Panc1 (cell line): ENCODE measurements at regions not wholly inside any gene's neighbourhood (a gene's known extent, or its start where the extent isn't known, plus 50 kb on each side); places are given as distances from the start of the nearest gene placed in this dataset.

Source experiments
- ATAC-seq: fragments of 200-7000 bp; cut with Tn5 transposase; 2 replicates; pipeline ENCODE4 v1.9.1; 2020; ENCODE audit warnings: mild to moderate bottlenecking, moderate library complexity
- BruUV-seq: library from RNA; stranded (reverse); fragments of 400-500 nt; replicated peaks from 2 replicates; lab custom pipeline; 2021; lab: Mats Ljungman, UMichigan
- CTCF ChIA-PET: fragments of 300-600 bp; sonication (Branson Sonifier 250); formaldehyde crosslinking; loops from one replicate; lab custom pipeline; 2022; ENCODE audit warnings: antibody characterized with exemption; lab: Charles Lee
- POLR2A ChIA-PET: fragments of 300-600 bp; sonication (Branson Sonifier 250); formaldehyde crosslinking; loops from one replicate; lab custom pipeline; 2022; ENCODE audit warnings: antibody characterized with exemption; lab: Charles Lee
- DNase-seq: peaks from one replicate; pipeline ENCODE4 v3.0.0-alpha.2; 2010; ENCODE audit warnings: low read depth, low spot score
- H3K27ac ChIP-seq: 2 replicates; pipeline ENCODE4 v1.5.1; 2011; ENCODE audit warnings: mild to moderate bottlenecking, low read length, inconsistent platforms
- H3K27me3 ChIP-seq: fragments of 200-500 bp; sonication (Bioruptor generic); 2 replicates; pipeline ENCODE4 v1.6.0; 2014; ENCODE audit warnings: low read length, inconsistent platforms; ENCODE audit not compliant: control insufficient read depth, insufficient read depth
- H3K36me3 ChIP-seq: fragments of 200-500 bp; sonication (Bioruptor generic); 2 replicates; pipeline ENCODE4 v1.5.1; 2014; ENCODE audit warnings: inconsistent platforms, mild to moderate bottlenecking, low read length, moderate library complexity; ENCODE audit not compliant: control insufficient read depth, insufficient read depth
- H3K4me1 ChIP-seq: 2 replicates; pipeline ENCODE4 v1.5.1; 2011; ENCODE audit warnings: inconsistent platforms, mild to moderate bottlenecking, low read length, moderate library complexity; ENCODE audit not compliant: control insufficient read depth, insufficient read depth
- H3K4me3 ChIP-seq, 2 experiments: 2 replicates each; pipeline ENCODE4 v1.5.1; 2011 to 2012; ENCODE audit warnings: low read depth in 2 of 2, low read length in 2 of 2, mild to moderate bottlenecking in 2 of 2, inconsistent platforms in 1 of 2, moderate library complexity in 1 of 2
- H3K9me3 ChIP-seq: fragments of 200-500 bp; sonication (Bioruptor generic); 2 replicates; pipeline ENCODE4 v1.5.1; 2014; ENCODE audit warnings: low read depth, mild to moderate bottlenecking, inconsistent platforms, low read length, moderate library complexity; ENCODE audit not compliant: control insufficient read depth, insufficient read depth
- CTCF ChIP-seq: fragments of 450-650 bp; IDR thresholded peaks from 2 replicates; pipeline ENCODE4 v1.5.1; 2017; ENCODE audit warnings: mild to moderate bottlenecking
- POLR2AphosphoS5 ChIP-seq: IDR thresholded peaks from 2 replicates; pipeline ENCODE4 v1.6.1; 2012; ENCODE audit warnings: mild to moderate bottlenecking, low read depth, low read length, moderate library complexity
- REST ChIP-seq, 2 experiments: IDR thresholded peaks; 2 replicates each; pipeline ENCODE4 v1.6.1; 2011 to 2012; ENCODE audit warnings: low read depth in 2 of 2, control low read depth in 1 of 2, low read length in 1 of 2, mild to moderate bottlenecking in 1 of 2, moderate library complexity in 1 of 2; ENCODE audit not compliant: insufficient read depth in 1 of 2
- SIN3A ChIP-seq: IDR thresholded peaks from 2 replicates; pipeline ENCODE4 v1.6.1; 2012; ENCODE audit warnings: low read depth, mild to moderate bottlenecking, low read length, moderate library complexity, borderline replicate concordance; ENCODE audit not compliant: insufficient read depth
- TCF7L2 ChIP-seq: IDR thresholded peaks from 2 replicates; pipeline ENCODE4 v1.6.1; 2011; ENCODE audit warnings: mild to moderate bottlenecking, low read depth, low read length, inconsistent platforms
- in situ Hi-C: cut with HindIII; loops from 2 replicates; pipeline ENCODE4 v1.10.0; 2016; ENCODE audit warnings: low sequenced_read_pairs, low pct_unique_long_range_greater_than_20kb
- intact Hi-C: fragments of 100-400 bp; cut with micrococcal nuclease; formaldehyde crosslinking; loops from one replicate; pipeline ENCODE4 v1.10.0; 2022; ENCODE audit not compliant: unreplicated experiment

GRCh38 chr2:192559587-192559986, 364.9 kb upstream of the TMEFF2 start:
- TF ChIP-seq REST (IDR thresholded peaks at IDR 0.05; ENCODE audit: insufficient read depth in 1 of 2, low read depth in 2 of 2, low read length in 1 of 2) (no peak), SIN3A (no peak), POLR2AphosphoS5 (no peak), TCF7L2 (no peak), CTCF (no peak)
- no peaks in the 10 kb centered on the region for H3K27me3 ChIP-seq
- H3K9me3 ChIP-seq, result no peaks in the 10 kb centered on the region
- POLR2A ChIA-PET, result no interaction called here
- BruUV-seq, result no TSS peak
- ATAC-seq (no peak), DNase-seq (no peak)
- intact Hi-C loops, result no loop called here
- no peak overlapping the region for H3K27ac ChIP-seq
- no peaks in the 10 kb centered on the region for H3K4me1 ChIP-seq
- CTCF ChIA-PET, result no interaction called here
- H3K4me3 ChIP-seq, result no peak overlapping the region
- in situ Hi-C loops, result no loop called here
- H3K36me3 ChIP-seq, result no peaks in the 10 kb centered on the region

- Histone ChIP-seq H3K9me3 (no peaks in the 10 kb centered on the region), H3K36me3 (no peaks in the 10 kb centered on the region), H3K4me3 (no peak overlapping the region), H3K27ac (no peak overlapping the region), H3K4me1 (no peaks in the 10 kb centered on the region), H3K27me3 (no peaks in the 10 kb centered on the region)
- CTCF ChIA-PET, result no interaction called here
- DNase-seq (no peak), ATAC-seq (no peak)
- POLR2A ChIA-PET, result no interaction called here
- in situ Hi-C loops, result no loop called here
- intact Hi-C loops, result no loop called here
- BruUV-seq, result no TSS peak
- no peak for TF ChIP-seq CTCF
- TF ChIP-seq POLR2AphosphoS5, result no peak
Measured at GRCh38 chr2:192558637-192559036, 363.9 kb upstream of the TMEFF2 start.
